Parathyroid adenoma (tissue), 2 donors: ENCODE measurements at regions not wholly inside any gene's neighbourhood (a gene's known extent, or its start where the extent isn't known, plus 50 kb on each side); places are given as distances from the start of the nearest gene placed in this dataset.

ENCODE experiments used
- H2AFZ ChIP-seq: fragments of 300-600 bp; sonication (generic); one replicate; pipeline ENCODE4 v1.7.0; 2017; ENCODE audit warnings: antibody characterized with exemption, mild to moderate bottlenecking
- H3K27ac ChIP-seq: fragments of 300-600 bp; sonication (generic); one replicate; pipeline ENCODE4 v1.7.0; 2017
- H3K27me3 ChIP-seq: fragments of 300-600 bp; sonication (generic); one replicate; pipeline ENCODE4 v1.7.0; 2017; ENCODE audit warnings: low read length; ENCODE audit not compliant: control insufficient read depth, insufficient read depth
- H3K36me3 ChIP-seq: fragments of 300-600 bp; sonication (generic); one replicate; pipeline ENCODE4 v1.7.0; 2017; ENCODE audit warnings: low read length; ENCODE audit not compliant: control insufficient read depth, insufficient read depth
- H3K4me1 ChIP-seq: fragments of 300-600 bp; sonication (generic); one replicate; pipeline ENCODE4 v1.7.0; 2017; ENCODE audit warnings: control low read depth
- H3K4me2 ChIP-seq: fragments of 300-600 bp; sonication (generic); one replicate; pipeline ENCODE4 v1.7.0; 2017; ENCODE audit warnings: low read length
- H3K4me3 ChIP-seq: fragments of 300-600 bp; sonication (generic); one replicate; pipeline ENCODE4 v1.7.0; 2017; ENCODE audit warnings: low read depth, low read length
- H3K79me2 ChIP-seq: fragments of 300-600 bp; sonication (generic); one replicate; pipeline ENCODE4 v1.7.0; 2017; ENCODE audit warnings: control low read depth
- H3K9ac ChIP-seq: fragments of 300-600 bp; sonication (generic); one replicate; pipeline ENCODE4 v1.7.0; 2017; ENCODE audit warnings: mild to moderate bottlenecking
- H3K9me3 ChIP-seq: fragments of 300-600 bp; sonication (generic); one replicate; pipeline ENCODE4 v1.7.0; 2017; ENCODE audit warnings: low read length; ENCODE audit not compliant: control insufficient read depth
- TF ChIP-seq, protein P1 (sequence below): fragments of 300-600 bp; sonication (generic); IDR thresholded peaks from one replicate; pipeline ENCODE4 v1.7.0; 2017; ENCODE audit warnings: antibody characterized with exemption, mild to moderate bottlenecking
- donor health status: primary hyperparathyroidism.

DNA sequence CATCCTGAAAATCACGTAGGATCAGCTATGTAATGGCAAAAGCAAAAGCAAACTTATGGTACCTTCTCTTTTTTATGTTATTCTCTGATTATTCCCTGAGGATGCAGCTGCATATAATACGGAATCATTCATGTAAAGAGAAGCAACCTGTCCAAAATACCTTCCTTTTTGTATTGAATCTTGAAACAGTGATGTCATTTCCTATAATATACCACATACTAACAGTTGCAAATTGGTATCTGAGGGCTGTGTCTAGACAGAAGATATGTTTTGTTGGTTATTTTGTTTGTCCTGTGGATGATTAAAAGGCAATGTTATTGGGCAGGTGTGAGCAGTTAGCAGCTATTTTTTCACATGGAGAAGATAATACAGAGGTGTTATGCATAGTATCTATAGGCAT is 161.4 kb upstream of the AHI1 start:
- H3K4me3 ChIP-seq, result no peak overlapping the region
- no peaks in the 10 kb centered on the region for H3K27me3 ChIP-seq
- H3K27ac ChIP-seq, result no peak overlapping the region
- H3K4me2 ChIP-seq, result no peak overlapping the region
- TF ChIP-seq, protein P1, sequence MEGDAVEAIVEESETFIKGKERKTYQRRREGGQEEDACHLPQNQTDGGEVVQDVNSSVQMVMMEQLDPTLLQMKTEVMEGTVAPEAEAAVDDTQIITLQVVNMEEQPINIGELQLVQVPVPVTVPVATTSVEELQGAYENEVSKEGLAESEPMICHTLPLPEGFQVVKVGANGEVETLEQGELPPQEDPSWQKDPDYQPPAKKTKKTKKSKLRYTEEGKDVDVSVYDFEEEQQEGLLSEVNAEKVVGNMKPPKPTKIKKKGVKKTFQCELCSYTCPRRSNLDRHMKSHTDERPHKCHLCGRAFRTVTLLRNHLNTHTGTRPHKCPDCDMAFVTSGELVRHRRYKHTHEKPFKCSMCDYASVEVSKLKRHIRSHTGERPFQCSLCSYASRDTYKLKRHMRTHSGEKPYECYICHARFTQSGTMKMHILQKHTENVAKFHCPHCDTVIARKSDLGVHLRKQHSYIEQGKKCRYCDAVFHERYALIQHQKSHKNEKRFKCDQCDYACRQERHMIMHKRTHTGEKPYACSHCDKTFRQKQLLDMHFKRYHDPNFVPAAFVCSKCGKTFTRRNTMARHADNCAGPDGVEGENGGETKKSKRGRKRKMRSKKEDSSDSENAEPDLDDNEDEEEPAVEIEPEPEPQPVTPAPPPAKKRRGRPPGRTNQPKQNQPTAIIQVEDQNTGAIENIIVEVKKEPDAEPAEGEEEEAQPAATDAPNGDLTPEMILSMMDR, result no peak
- no peak overlapping the region for H2AFZ ChIP-seq
- H3K9me3 ChIP-seq, result peaks cover 3% of the 10 kb centered on the region
- H3K9ac ChIP-seq, result no peak overlapping the region
- no peaks in the 10 kb centered on the region for H3K79me2 ChIP-seq
- no peaks in the 10 kb centered on the region for H3K4me1 ChIP-seq
- no peaks in the 10 kb centered on the region for H3K36me3 ChIP-seq

DNA sequence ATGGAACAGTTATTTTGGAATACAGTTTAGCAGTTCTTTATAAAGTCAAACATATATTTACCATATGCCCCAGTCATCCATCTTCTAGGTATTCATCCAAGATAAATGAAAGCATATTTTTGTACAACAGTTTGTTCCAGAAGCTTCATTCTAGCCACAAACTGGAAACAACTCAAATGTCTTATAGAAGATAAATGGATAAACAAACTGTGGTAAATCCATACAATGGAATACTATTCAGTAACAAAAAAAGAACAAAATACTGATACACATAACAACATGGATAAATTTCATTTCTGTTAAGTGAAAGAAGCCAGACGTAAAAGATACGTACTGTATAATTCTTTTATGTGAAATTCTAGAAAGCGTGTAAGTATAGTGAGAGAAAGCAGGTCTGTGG is 167.0 kb upstream of the AHI1 start:
- Histone ChIP-seq H3K9me3 (no peaks in the 10 kb centered on the region), H3K27me3 (no peaks in the 10 kb centered on the region), H3K36me3 (no peaks in the 10 kb centered on the region), H3K27ac (no peak overlapping the region), H3K4me2 (no peak overlapping the region), H2AFZ (no peak overlapping the region), H3K9ac (no peak overlapping the region), H3K79me2 (no peaks in the 10 kb centered on the region), H3K4me3 (no peak overlapping the region), H3K4me1 (no peaks in the 10 kb centered on the region)
- TF ChIP-seq, protein P1, result no peak

DNA sequence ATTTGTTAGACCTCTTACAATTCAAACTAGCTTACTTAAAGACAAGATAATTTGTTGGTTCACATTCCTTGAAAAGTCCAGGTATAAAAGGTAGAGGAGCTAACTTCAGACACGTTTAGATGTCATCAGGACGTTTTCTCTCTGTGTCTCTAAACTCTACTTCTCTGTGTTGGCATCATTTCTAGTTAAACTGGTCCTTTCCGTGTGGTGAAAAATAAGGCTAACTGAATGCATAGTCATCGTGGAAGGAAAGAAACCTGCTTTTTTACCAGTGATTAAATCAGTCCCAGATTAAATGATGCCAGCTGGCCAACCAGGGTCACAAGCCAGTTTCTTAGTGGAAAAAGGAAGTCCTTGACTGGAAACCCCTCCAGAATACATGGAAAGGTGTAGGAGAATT is 168.4 kb upstream of the AHI1 start:
- TF ChIP-seq, protein P1, result no peak
- Histone ChIP-seq H3K4me2 (no peak overlapping the region), H3K4me1 (no peaks in the 10 kb centered on the region), H3K27ac (no peak overlapping the region), H3K9ac (no peak overlapping the region), H3K27me3 (no peaks in the 10 kb centered on the region), H3K79me2 (no peaks in the 10 kb centered on the region), H2AFZ (no peak overlapping the region), H3K36me3 (no peaks in the 10 kb centered on the region), H3K4me3 (no peak overlapping the region), H3K9me3 (no peaks in the 10 kb centered on the region)

DNA sequence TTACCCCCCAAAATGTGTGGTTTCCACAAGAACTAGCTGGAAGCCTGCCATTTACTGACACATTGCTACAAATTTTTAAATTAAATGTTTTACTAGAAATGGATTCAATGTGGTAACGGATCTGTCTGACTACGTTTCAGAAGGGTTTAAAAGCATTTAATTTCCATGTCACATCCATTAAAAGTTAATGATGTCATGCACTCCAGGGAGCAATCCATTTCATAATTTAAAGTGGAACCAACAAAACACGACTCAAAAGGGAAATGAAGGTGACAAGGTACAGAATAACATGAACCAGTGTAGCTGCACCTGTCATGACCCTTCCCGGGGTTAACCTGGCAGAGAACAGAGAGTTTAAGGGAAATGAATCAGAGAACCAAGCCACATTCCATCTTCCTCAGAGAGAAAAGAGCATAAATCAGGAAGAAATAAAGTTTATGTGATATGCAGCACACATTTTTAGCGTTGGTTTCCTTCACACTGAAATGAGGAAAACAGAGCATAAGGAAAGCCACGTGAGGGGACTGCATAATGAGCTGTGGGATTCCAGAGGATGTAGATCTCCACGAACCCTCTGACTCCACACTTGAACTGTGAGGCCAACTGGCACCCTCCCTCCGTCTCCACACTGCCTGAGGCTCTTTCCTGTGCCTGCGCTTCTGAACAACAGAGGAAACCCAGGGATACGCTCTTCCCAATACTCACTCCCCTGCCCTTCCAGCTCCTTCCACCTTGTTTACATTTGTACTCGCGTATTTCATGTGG is 170.3 kb upstream of the AHI1 start:
- Histone ChIP-seq H3K4me2 (no peak overlapping the region), H3K36me3 (no peaks in the 10 kb centered on the region), H2AFZ (peak overlapping the region; percentile 39), H3K9ac (no peak overlapping the region), H3K27ac (no peak overlapping the region), H3K9me3 (no peaks in the 10 kb centered on the region), H3K4me1 (no peaks in the 10 kb centered on the region), H3K27me3 (no peaks in the 10 kb centered on the region), H3K79me2 (no peaks in the 10 kb centered on the region), H3K4me3 (no peak overlapping the region)
- TF ChIP-seq, protein P1, result no peak

DNA sequence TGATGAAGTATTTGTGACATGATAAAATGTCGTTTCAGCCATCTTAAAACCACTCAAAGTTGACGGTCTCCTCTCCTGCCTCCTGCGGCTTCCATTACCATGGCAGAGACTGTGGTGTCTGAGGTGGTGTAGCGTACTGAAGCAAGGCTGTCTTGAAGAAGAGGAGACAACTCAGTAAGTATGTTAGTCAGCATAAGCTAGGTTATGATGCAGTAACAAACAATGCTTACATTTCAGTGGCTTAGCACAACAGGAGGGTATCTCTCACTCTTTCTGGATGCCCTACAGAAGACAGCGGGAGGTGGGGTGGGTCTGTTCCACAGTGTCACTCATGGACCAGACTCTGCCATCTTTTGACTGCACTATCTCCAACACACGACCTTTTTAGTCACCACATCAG is 174.7 kb upstream of the AHI1 start:
- no peaks in the 10 kb centered on the region for H3K4me1 ChIP-seq
- H3K4me2 ChIP-seq, result no peak overlapping the region
- H2AFZ ChIP-seq, result no peak overlapping the region
- H3K27ac ChIP-seq, result no peak overlapping the region
- no peaks in the 10 kb centered on the region for H3K79me2 ChIP-seq
- no peaks in the 10 kb centered on the region for H3K27me3 ChIP-seq
- H3K9ac ChIP-seq, result no peak overlapping the region
- no peaks in the 10 kb centered on the region for H3K9me3 ChIP-seq
- no peaks in the 10 kb centered on the region for H3K36me3 ChIP-seq
- no peak overlapping the region for H3K4me3 ChIP-seq
- TF ChIP-seq, protein P1, result no peak
